ENCODE measurements at regions not wholly inside any gene's neighbourhood (a gene's known extent, or its start where the extent isn't known, plus 50 kb on each side); places are given as distances from the start of the nearest gene placed in this dataset.

DNA sequence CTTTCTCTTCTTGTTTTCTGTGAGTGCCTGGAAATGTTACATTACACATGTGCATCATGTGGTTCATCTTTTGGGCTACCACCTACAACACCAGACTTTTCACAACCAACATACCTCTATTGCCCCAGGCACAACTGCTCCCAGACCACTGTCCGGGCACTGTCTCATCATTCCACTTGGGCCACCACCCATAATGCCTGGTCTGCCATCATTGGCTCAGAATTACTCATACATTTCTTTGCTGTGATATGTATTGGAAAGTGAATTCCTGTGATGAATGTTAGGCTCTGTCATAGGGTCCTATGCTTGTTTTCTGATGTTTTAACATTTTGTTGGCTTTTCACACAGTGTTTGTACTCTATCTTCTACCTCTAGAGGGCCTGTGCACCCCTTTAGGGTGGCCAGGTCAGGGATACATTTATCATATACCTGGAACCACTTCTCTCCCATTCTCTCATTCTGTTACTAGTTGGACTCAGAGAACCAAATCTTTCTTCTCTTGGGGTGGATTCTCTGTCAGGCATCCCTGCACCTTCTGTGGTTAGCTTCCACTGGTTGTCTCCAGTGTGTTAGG is 172.8 kb downstream of the NHLRC3 start:
- TF ChIP-seq EP300 (IDR thresholded peaks at IDR 0.05) = no peak
- TF ChIP-seq POLR2A (IDR thresholded peaks at IDR 0.05; ENCODE audit: low read depth) = no peak
- no peak for TF ChIP-seq POLR2AphosphoS5 (IDR thresholded peaks at IDR 0.05)

All from esophagus muscularis mucosa (tissue), 3 donors.